ENCODE measurements at regions not wholly inside any gene's neighbourhood (a gene's known extent, or its start where the extent isn't known, plus 50 kb on each side); places are given as distances from the start of the nearest gene placed in this dataset.

GRCh38 chr10:78382047-78382446, 348.4 kb downstream of the RPS24 start:
- no peak for TF ChIP-seq CTCF (conservative IDR thresholded peaks at IDR 0.05; ENCODE audit: low read length)
- no peak for TF ChIP-seq EZH2phosphoT487 (IDR thresholded peaks at IDR 0.05; ENCODE audit: borderline replicate concordance, low read depth, low read length)

Measured in OCI-LY7 (cell line).